K562 (cell line): ENCODE measurements at regions not wholly inside any gene's neighbourhood (a gene's known extent, or its start where the extent isn't known, plus 50 kb on each side); places are given as distances from the start of the nearest gene placed in this dataset.

Source experiments
- ATAC-seq: fragments of 200-7000 bp; cut with Tn5 transposase; 3 replicates; pipeline ENCODE4 v1.9.1; 2020; ENCODE audit warnings: moderate library complexity
- BruUV-seq: library from RNA; stranded (reverse); fragments of 400-500 nt; replicated peaks from 2 replicates; lab custom pipeline; 2021; lab: Mats Ljungman, UMichigan
- CTCF ChIA-PET: fragments of 300-600 bp; formaldehyde crosslinking; extraction: SDS; loops from one replicate; lab custom pipeline; 2021; ENCODE audit warnings: low intra/inter-chr PET ratio; lab: Yijun Ruan, JAX
- POLR2A ChIA-PET: fragments of 300-600, 350-650 bp; sonication (Branson Sonifier 250); formaldehyde crosslinking; extraction: SDS; loops from one replicate; lab custom pipeline; 2021; ENCODE audit warnings: antibody characterized with exemption, inconsistent platforms; lab: Yijun Ruan, JAX
- DNase-seq, 4 experiments: peaks; one replicate each; pipeline versions ENCODE4 v3.0.0 to v3.0.0-alpha.2; 2011 to 2018; ENCODE audit warnings: low spot score in 3 of 4, mixed read lengths in 3 of 4; ENCODE audit errors: extremely low read depth in 1 of 4
- FAIRE-seq: peaks from 2 replicates; lab custom pipeline; 2011; peaks lifted over from hg19 to GRCh38; lab: Jason Lieb, UNC
- H2AFZ ChIP-seq: 2 replicates; pipeline ENCODE4 v1.6.0; 2011; ENCODE audit warnings: low read depth, low read length, control low read depth, inconsistent platforms
- H3K27ac ChIP-seq: fragments of 200-600 bp; 3 replicates; pipeline ENCODE4 v1.8.0; 2011; ENCODE audit warnings: low read depth, mild to moderate bottlenecking, control low read depth, inconsistent platforms, low read length, moderate library complexity, mixed read lengths; ENCODE audit errors: extremely low read depth
- H3K27me3 ChIP-seq, 2 experiments: fragments of 300-600 bp in 1 of 2; 2 replicates in 1 of 2; 3 replicates in 1 of 2; pipeline versions ENCODE4 v1.6.0 to v1.8.0; 2011; ENCODE audit warnings: inconsistent platforms in 2 of 2, low read length in 2 of 2, mild to moderate bottlenecking in 1 of 2, mixed read lengths in 1 of 2, moderate library complexity in 1 of 2; ENCODE audit not compliant: control insufficient read depth in 2 of 2, insufficient read depth in 2 of 2
- H3K36me3 ChIP-seq: fragments of 300-600 bp; 3 replicates; pipeline ENCODE4 v1.8.0; 2011; ENCODE audit warnings: mild to moderate bottlenecking, low read length, inconsistent platforms; ENCODE audit not compliant: control insufficient read depth, insufficient read depth
- H3K4me1 ChIP-seq, 2 experiments: fragments of 200-600 bp in 1 of 2; replicated peaks in 1 of 2; 2 replicates in 1 of 2; 3 replicates in 1 of 2; pipeline versions ENCODE4 v1.5.1 to v1.8.0; 2011; ENCODE audit warnings: inconsistent platforms in 2 of 2, low read length in 2 of 2, mild to moderate bottlenecking in 1 of 2, mixed read lengths in 1 of 2, moderate library complexity in 1 of 2; ENCODE audit not compliant: control insufficient read depth in 2 of 2, insufficient read depth in 2 of 2
- H3K4me2 ChIP-seq: 2 replicates; pipeline ENCODE4 v1.6.1; 2011; ENCODE audit warnings: low read length, control low read depth, inconsistent platforms, mixed read lengths; ENCODE audit not compliant: insufficient read depth
- H3K4me3 ChIP-seq: fragments of 200-600 bp; sonication (generic), shearing (Covaris generic); 2 replicates; pipeline ENCODE4 v1.5.1; 2016; ENCODE audit warnings: control low read depth, inconsistent platforms
- H3K79me2 ChIP-seq: fragments of 200-600 bp; 3 replicates; pipeline ENCODE4 v1.8.0; 2011; ENCODE audit warnings: low read length, inconsistent platforms; ENCODE audit not compliant: control insufficient read depth, insufficient read depth
- H3K9ac ChIP-seq, 2 experiments: 2 replicates each; pipeline versions ENCODE4 v1.6.0 to v1.6.1; 2011; ENCODE audit warnings: low read depth in 2 of 2, low read length in 2 of 2, control low read depth in 1 of 2, inconsistent platforms in 1 of 2, mild to moderate bottlenecking in 1 of 2, mixed read lengths in 1 of 2; ENCODE audit not compliant: insufficient read depth in 1 of 2
- H3K9me1 ChIP-seq: one replicate; pipeline ENCODE4 v1.6.0; 2011; ENCODE audit warnings: inconsistent platforms, mild to moderate bottlenecking, low read length, moderate library complexity; ENCODE audit not compliant: control insufficient read depth, insufficient read depth
- H3K9me3 ChIP-seq: replicated peaks from 2 replicates; pipeline ENCODE4 v1.5.1; 2011; ENCODE audit warnings: low read depth, low read length, inconsistent platforms; ENCODE audit not compliant: control insufficient read depth, insufficient read depth
- H4K20me1 ChIP-seq: replicated peaks from 2 replicates; pipeline ENCODE4 v1.6.1; 2011; ENCODE audit warnings: low read length, inconsistent platforms, mixed read lengths; ENCODE audit not compliant: control insufficient read depth, insufficient read depth
- BRCA1 ChIP-seq, 2 experiments: fragments of 450-650 bp in 1 of 2; sonication (generic) in 1 of 2; formaldehyde crosslinking in 1 of 2; IDR thresholded peaks; 2 replicates each; pipeline versions ENCODE4 v1.5.0 to v1.6.1; 2017 to 2020; ENCODE audit warnings: mild to moderate bottlenecking in 1 of 2, missing genetic modification reagents in 1 of 2
- CHD1 ChIP-seq: fragments of 200-600 bp; sonication (generic); IDR thresholded peaks from one replicate; pipeline ENCODE4 v1.6.1; 2012; ENCODE audit warnings: mild to moderate bottlenecking, moderate library complexity, low read length, inconsistent platforms
- E2F5 ChIP-seq: sonication (generic); formaldehyde crosslinking; IDR thresholded peaks from 2 replicates; pipeline ENCODE4 v1.8.0; 2022; ENCODE audit warnings: mild to moderate bottlenecking, missing genetic modification reagents
- GATA2 ChIP-seq: sonication (generic); formaldehyde crosslinking; IDR thresholded peaks from 2 replicates; pipeline ENCODE4 v1.4.0; 2020; ENCODE audit warnings: mild to moderate bottlenecking, missing genetic modification reagents
- KLF6 ChIP-seq: fragments of 250-450 bp; sonication (Bioruptor Pico); IDR thresholded peaks from 2 replicates; pipeline ENCODE4 v1.4.0; 2020; ENCODE audit warnings: mild to moderate bottlenecking, moderate library complexity, borderline replicate concordance
- MAFF ChIP-seq: IDR thresholded peaks from 2 replicates; pipeline ENCODE4 v1.6.1; 2012; ENCODE audit warnings: low read length, improper control_type of control experiment
- MAZ ChIP-seq, 2 experiments: fragments of 450-650 bp in 1 of 2; sonication (generic) in 1 of 2; formaldehyde crosslinking; IDR thresholded peaks in 1 of 2; conservative IDR thresholded peaks in 1 of 2; 2 replicates each; pipeline versions ENCODE4 v1.4.0 to v1.5.0; 2020; ENCODE audit warnings: mild to moderate bottlenecking in 1 of 2, missing genetic modification reagents in 1 of 2
- NR2F6 ChIP-seq: fragments of 450-650 bp; formaldehyde crosslinking; IDR thresholded peaks from 2 replicates; pipeline ENCODE4 v1.4.0; 2020; ENCODE audit warnings: mild to moderate bottlenecking
- RBM22 ChIP-seq: fragments of 200-400 bp; formaldehyde crosslinking; IDR thresholded peaks from 2 replicates; pipeline ENCODE4 v1.6.1; 2018; ENCODE audit warnings: low read length, low read depth; ENCODE audit not compliant: poor library complexity, severe bottlenecking
- RBM25 ChIP-seq: fragments of 200-400 bp; formaldehyde crosslinking; IDR thresholded peaks from 2 replicates; pipeline ENCODE4 v1.6.1; 2018; ENCODE audit warnings: low read length, low read depth, moderate library complexity; ENCODE audit not compliant: severe bottlenecking
- TBP ChIP-seq: optimal IDR thresholded peaks from 2 replicates; pipeline ENCODE3; 2011; ENCODE audit warnings: low read depth, low read length, improper control_type of control experiment
- ZBTB43 ChIP-seq: sonication (generic); formaldehyde crosslinking; IDR thresholded peaks from 2 replicates; pipeline ENCODE4 v1.8.0; 2023; ENCODE audit warnings: mild to moderate bottlenecking, missing genetic modification reagents
- ZNF436 ChIP-seq: fragments of 250-450, 450-650 bp; sonication (Bioruptor Pico); formaldehyde crosslinking; IDR thresholded peaks from 2 replicates; pipeline ENCODE4 v1.7.0; 2020; ENCODE audit warnings: mild to moderate bottlenecking
- ZNF511 ChIP-seq: sonication (generic); formaldehyde crosslinking; IDR thresholded peaks from 2 replicates; pipeline ENCODE4 v1.8.0; 2022; ENCODE audit warnings: mild to moderate bottlenecking, missing genetic modification reagents
- ZNF696 ChIP-seq: fragments of 250-450 bp; sonication (Bioruptor Pico); conservative IDR thresholded peaks from 2 replicates; pipeline ENCODE4 v1.4.0; 2020; ENCODE audit warnings: mild to moderate bottlenecking, moderate library complexity
- ZNF76 ChIP-seq: fragments of 250-450 bp; sonication (Bioruptor Pico); IDR thresholded peaks from 2 replicates; pipeline ENCODE4 v1.4.0; 2020; ENCODE audit warnings: mild to moderate bottlenecking, moderate library complexity, borderline replicate concordance
- ZNF778 ChIP-seq: fragments of 450-650 bp; formaldehyde crosslinking; IDR thresholded peaks from 2 replicates; pipeline ENCODE4 v1.4.0; 2020; ENCODE audit warnings: mild to moderate bottlenecking, moderate library complexity
- WGBS: fragments of 100-300 bp; shearing (Covaris generic); methylation state at CpG from one replicate; pipeline ENCODE4 v1.1.6; 2016; ENCODE audit warnings: low coverage, mixed read lengths; ENCODE audit not compliant: insufficient coverage; ENCODE audit errors: missing lambda C conversion rate; 5-methylcytosine and 5-hydroxymethylcytosine counted together
- in situ Hi-C: fragments of 300-500 bp; cut with MboI; formaldehyde crosslinking; loops from 4 replicates; pipeline ENCODE4 v1.15.0; 2018; ENCODE audit warnings: inconsistent platforms, mixed read lengths
- intact Hi-C: fragments of 100-400 bp; cut with micrococcal nuclease; formaldehyde crosslinking; loops from 2 replicates; pipeline ENCODE4 v1.14.2; 2022
- TF ChIP-seq, protein P1 (sequence below): fragments of 250-450 bp; sonication (Bioruptor Pico); IDR thresholded peaks from 2 replicates; pipeline ENCODE4 v1.5.0; 2021

- no peak for TF ChIP-seq RBM25
- TF ChIP-seq GATA2 (CRISPR knock-in tag), result no peak
- no peak for TF ChIP-seq CHD1
Measured at GRCh38 chr1:14320518-14320917, 278.0 kb upstream of the KAZN start (continued).

- no peak for FAIRE-seq
- 5% methylated on average over 8 of the region's 8 CpGs for WGBS
- no peaks in the 10 kb centered on the region for H3K36me3 ChIP-seq
- BruUV-seq, result no TSS peak
- H3K4me3 ChIP-seq, result no peak overlapping the region
- peaks cover 0 to 4% of the 10 kb centered on the region in 2 experiments; a peak in 2 of 5 replicates for H3K27me3 ChIP-seq
- no peak for ATAC-seq
- H4K20me1 ChIP-seq, result no peaks in the 10 kb centered on the region
- H3K9ac ChIP-seq, result no peak overlapping the region
- H3K9me3 ChIP-seq, result no peaks in the 10 kb centered on the region
- H3K9me1 ChIP-seq, result no peaks in the 10 kb centered on the region
- no peaks in the 10 kb centered on the region for H3K79me2 ChIP-seq
- H2AFZ ChIP-seq, result no peak overlapping the region
- no peaks in the 10 kb centered on the region; a peak in 1 of 5 replicates for H3K4me1 ChIP-seq
- in situ Hi-C loops (no loop called here), intact Hi-C loops (no loop called here)
- ChIA-PET POLR2A (no interaction called here), CTCF (no interaction called here)
- DNase-seq, result no peak
- TF ChIP-seq ZBTB43 (CRISPR knock-in tag) (no peak), TBP (no peak), RBM22 (no peak), ZNF511 (no peak), ZNF76 (CRISPR knock-in tag) (no peak), BRCA1 (IDR thresholded peaks at IDR 0.05) (no peak), BRCA1 (CRISPR knock-in tag; IDR thresholded peaks at IDR 0.05) (no peak), ZNF696 (no peak), ZNF436 (CRISPR knock-in tag) (no peak), MAFF (no peak), ZNF778 (CRISPR knock-in tag) (no peak), NR2F6 (CRISPR knock-in tag) (no peak), KLF6 (CRISPR knock-in tag) (no peak), E2F5 (no peak), MAZ (CRISPR knock-in tag; conservative IDR thresholded peaks at IDR 0.05 in 1 of 2, IDR thresholded peaks at IDR 0.05 in 1 of 2) (no peak)
- TF ChIP-seq, protein P1, sequence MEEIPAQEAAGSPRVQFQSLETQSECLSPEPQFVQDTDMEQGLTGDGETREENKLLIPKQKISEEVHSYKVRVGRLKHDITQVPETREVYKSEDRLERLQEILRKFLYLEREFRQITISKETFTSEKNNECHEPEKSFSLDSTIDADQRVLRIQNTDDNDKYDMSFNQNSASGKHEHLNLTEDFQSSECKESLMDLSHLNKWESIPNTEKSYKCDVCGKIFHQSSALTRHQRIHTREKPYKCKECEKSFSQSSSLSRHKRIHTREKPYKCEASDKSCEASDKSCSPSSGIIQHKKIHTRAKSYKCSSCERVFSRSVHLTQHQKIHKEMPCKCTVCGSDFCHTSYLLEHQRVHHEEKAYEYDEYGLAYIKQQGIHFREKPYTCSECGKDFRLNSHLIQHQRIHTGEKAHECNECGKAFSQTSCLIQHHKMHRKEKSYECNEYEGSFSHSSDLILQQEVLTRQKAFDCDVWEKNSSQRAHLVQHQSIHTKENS (CRISPR knock-in tag), result no peak
- H3K27ac ChIP-seq, result no peak overlapping the region
- no peak overlapping the region for H3K4me2 ChIP-seq
Measured at GRCh38 chr1:14320986-14321385, 277.5 kb upstream of the KAZN start.
